Posterior vena cava (tissue), 2 donors: ENCODE measurements at regions not wholly inside any gene's neighbourhood (a gene's known extent, or its start where the extent isn't known, plus 50 kb on each side); places are given as distances from the start of the nearest gene placed in this dataset.
"Not testable (repeated sequence)": the region's sequence is repeated elsewhere in the genome, so short reads cannot be mapped to it uniquely, and the experiment has no call there.

ENCODE experiments used
- DNase-seq: peaks from one replicate; pipeline ENCODE4 v3.0.0-alpha.2; 2020; ENCODE audit warnings: low spot score
- intact Hi-C, 2 donors: fragments of 100-400 bp; cut with DNase I; formaldehyde crosslinking; loops; one replicate each; pipeline versions ENCODE4 v1.14.1 to v1.14.2; 2022 to 2023
- donor health status: DM: yes; HTN: yes; CAD: no.
- donor health status: DM: yes; HTN: yes; CAD: no.

DNA sequence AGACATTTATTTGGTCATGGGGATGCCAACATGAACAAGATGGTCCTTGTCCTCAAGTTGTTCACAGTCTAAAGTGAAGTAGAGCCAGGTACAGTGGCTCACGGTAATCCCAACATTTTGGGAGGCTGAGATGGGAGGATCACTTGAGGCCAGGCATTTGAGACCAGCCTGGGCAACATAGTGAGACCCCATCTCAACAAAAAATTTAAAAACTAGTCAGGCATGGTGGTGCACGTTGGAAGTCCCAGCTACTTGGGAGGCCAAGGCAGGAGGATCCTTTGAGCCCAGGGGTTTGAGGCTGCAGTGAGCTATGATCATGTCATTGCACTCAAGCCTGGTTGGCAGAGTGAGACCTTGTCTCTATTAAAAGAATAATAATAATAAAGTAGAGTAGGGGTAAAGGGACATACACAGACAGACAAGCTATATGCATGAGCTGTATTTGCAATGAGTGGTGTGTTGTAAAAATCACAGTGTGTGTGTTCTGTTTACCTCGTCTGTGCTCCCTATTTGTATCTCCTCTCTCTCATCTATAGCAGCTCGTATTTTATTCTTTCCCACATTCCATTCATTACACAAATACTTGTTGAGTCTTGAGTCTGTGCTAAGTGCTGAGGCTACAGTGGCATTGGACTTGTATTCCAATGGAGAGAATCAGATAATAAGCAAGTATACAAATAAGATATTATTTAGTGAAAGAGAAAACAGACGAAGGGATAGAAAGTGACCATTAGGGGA, 73.9 kb upstream of the DHX40 start:
- no peak for DNase-seq
- intact Hi-C loops = no loop called here

DNA sequence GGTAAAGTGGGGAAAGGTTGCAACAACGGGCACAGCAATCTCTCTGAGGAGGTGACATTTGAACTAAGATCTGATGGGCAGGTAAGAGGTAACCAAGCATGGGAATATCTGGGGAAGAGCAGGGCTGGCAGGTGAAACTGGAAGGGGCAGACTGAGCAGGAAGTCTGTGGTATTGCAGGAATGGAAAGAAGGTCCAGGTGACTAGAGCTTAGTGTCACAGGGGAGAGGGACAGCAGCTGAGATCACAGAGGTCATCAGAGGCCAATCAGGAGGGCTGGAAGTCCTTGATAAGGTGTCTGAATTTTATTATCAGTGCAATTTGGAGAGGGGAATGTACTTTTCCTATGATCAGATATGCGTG, 73.3 kb upstream of the DHX40 start:
- DNase-seq = no peak
- intact Hi-C loops = no loop called here

DNA sequence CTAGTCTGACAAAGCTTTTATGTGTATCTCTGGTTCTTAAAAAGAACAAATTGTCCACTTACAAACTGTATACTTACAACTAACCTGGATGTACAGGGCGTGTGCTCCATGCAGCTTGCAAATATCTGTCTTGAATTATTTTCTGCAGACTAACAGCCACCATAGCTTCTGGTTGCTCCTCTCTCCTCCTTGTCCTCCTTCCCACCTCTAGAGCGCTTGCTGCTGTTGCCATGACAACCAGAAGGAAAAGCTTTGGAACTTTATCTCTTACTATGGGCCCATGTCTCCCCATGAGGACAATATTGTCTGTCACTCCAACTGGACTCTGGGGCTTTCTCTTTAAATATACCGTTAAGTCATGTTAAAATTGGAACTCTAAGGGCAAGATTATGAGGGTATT, 71.5 kb upstream of the DHX40 start:
- DNase-seq = no peak
- intact Hi-C loops = no loop called here

GRCh38 chr17:59494757-59495368, 70.5 kb upstream of the DHX40 start:
- no peak for DNase-seq
- intact Hi-C loops = no loop called here

DNA sequence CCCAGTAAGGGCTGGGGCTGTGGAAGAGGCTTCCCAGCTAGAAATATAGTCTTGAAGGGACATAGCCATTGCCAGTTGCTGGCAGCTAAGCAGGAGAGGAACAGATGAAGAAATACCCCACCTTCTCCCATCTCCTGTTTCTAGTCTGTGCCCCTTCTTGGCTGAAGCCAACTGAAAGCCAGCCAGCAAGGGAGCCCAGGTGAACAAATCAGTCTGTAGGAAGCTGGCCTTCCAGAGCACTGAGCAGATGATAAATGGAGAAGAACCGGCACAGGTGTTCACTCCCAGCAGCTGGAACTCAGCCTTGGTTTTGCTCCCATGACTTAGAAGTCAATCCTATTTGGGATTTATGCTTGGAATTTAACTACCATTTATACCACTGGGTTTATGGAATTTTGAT, 69.2 kb upstream of the DHX40 start:
- DNase-seq = no peak
- intact Hi-C loops = no loop called here

DNA sequence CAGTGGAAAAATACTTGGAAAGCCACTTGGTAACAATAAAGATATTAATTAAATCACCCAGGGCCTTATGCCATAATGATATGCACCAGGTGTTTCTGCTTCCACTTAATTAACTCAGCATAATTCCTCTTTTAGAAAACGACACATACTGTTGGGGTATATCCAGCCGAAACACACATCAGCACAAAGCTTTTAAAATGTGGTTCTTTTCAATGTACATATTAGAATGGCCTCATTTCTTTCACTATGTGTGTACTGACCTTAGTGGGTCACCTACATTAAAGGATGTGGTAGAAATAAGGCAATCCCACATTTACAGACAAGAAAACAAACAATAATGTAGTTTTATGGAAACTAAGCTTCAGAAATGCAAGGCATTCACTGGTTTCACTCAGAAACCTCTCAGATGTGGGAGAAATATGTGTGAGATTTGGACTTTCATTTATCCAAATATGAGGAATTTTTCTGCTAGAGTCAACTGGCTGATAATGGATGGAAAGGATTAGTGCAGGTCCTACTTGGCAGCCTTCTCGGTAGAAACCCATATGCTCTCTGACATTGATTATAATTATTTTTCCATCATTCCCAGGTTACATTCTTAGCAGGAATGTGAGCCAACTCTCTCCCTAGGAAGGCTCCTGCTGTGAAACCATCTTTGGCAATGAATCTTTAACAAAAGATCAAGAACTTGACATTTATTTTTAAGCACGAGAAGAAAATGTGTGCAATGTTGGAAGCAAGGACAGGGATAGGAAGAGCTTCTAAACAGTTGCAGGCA, 66.7 kb upstream of the DHX40 start:
- DNase-seq = no peak
- intact Hi-C loops = no loop called here

- DNase-seq, intact Hi-C loops: not testable (repeated sequence)
These were observed 65.2 kb upstream of the DHX40 start for GRCh38 chr17:59500086-59500655.

GRCh38 chr17:59501690-59502089, 63.7 kb upstream of the DHX40 start:
- intact Hi-C loops = no loop called here

DNA sequence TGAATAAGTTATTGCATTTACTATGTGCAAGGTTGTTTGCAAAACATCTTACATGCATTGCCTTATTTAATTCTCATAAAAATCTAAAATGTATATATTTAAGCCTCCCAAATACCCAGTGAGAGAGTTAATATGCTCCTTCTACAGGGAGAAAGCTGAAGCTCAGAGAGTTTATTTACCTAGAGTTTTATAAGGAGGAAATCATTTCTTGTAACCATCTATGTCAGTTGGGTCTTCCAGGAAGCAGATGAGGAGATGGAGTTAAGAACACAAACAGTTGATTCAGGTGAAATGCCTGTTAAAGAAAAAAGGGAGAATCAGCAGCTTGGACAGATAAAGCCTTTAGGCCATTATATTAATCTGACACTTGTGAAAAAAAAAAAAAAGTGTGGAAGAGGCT, 62.6 kb upstream of the DHX40 start:
- DNase-seq = no peak
- intact Hi-C loops = no loop called here

More at GRCh38 chr17:59501690-59502089, 63.7 kb upstream of the DHX40 start:
- no peak for DNase-seq

DNA sequence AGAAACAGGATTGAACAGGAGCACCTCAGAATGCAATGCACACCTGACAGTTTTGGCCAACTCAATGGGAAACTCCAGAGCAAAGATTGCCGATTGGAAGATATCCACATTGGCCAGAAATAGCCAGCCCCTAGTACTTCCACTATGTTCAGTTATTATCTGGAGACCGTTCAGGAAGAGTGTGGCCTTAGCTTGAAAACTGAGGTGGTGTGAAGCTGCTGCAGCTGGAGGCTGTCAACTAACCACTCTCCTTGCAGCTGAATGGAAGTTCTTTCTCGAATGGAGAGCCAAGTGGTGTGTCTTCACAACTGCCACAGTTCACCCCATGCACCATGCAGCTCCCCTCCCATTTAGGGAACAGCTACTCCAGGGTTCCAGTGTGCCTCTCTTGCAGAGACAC, 61.9 kb upstream of the DHX40 start:
- intact Hi-C loops = no loop called here
- no peak for DNase-seq

- no peak for DNase-seq
- intact Hi-C loops = no loop called here
These were observed 60.6 kb upstream of the DHX40 start for GRCh38 chr17:59504821-59505220.

GRCh38 chr17:59505610-59506276, 59.7 kb upstream of the DHX40 start:
- no peak for DNase-seq
- intact Hi-C loops = no loop called here

- intact Hi-C loops = no loop called here
- no peak for DNase-seq
These were observed 58.3 kb upstream of the DHX40 start for GRCh38 chr17:59506894-59507726.

DNA sequence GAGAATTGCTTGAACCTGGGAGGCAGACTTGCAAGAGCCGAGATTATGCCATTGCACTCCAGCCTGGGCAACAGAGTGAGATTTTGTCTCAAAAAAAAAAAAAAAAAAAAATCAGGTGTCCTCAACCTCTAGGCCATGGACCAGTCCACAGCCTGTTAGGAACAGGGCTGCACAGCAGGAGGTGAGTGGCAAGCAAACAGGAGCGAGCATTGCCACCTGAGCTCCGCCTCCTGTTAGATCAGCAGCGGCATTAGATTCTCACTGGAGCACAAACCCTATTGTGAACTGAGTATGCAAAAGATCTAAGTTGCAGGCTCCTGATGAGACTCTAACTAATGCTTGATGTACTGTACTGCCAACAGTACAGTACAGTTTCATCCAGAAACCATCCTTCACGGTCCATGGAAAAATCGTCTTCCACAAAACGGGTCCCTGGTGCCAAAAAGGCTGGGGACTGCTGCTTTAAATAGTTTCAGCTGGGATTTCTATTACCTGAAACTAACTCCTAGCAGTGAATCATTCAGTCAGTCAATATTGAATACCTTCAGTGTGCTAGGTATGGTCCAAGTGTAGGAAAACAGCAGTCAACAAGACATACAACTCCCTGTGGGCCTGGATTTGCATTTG, 56.3 kb upstream of the DHX40 start:
- DNase-seq = no peak
- intact Hi-C loops = no loop called here

GRCh38 chr17:59510611-59511010, 54.8 kb upstream of the DHX40 start:
- no peak for DNase-seq
- intact Hi-C loops = no loop called here

DNA sequence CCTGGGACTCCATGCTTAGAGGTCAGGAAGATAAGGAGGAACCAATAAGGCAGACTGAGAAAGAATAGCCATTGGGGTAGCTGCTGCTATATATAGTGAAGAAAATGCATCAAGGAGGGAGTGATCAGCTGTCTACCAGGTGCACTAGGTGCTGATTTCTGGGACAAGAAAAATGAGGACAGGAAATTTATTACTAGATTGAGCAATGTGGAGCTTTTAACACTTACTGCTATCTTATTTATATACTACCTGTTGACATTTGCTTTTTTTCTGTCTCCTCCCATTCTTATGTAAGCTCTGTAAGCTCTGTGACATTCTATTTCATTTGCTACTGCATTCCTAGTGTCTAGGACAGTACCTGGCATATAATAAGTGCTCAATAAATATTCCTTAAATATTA, 53.7 kb upstream of the DHX40 start:
- intact Hi-C loops = no loop called here
- DNase-seq = no peak

- intact Hi-C loops = no loop called here
- DNase-seq = no peak
These were observed 52.5 kb upstream of the DHX40 start for GRCh38 chr17:59512844-59513385.
